ENCODE measurements at regions not wholly inside any gene's neighbourhood (a gene's known extent, or its start where the extent isn't known, plus 50 kb on each side); places are given as distances from the start of the nearest gene placed in this dataset.
"Not testable (repeated sequence)": the region's sequence is repeated elsewhere in the genome, so short reads cannot be mapped to it uniquely, and the experiment has no call there.

DNA sequence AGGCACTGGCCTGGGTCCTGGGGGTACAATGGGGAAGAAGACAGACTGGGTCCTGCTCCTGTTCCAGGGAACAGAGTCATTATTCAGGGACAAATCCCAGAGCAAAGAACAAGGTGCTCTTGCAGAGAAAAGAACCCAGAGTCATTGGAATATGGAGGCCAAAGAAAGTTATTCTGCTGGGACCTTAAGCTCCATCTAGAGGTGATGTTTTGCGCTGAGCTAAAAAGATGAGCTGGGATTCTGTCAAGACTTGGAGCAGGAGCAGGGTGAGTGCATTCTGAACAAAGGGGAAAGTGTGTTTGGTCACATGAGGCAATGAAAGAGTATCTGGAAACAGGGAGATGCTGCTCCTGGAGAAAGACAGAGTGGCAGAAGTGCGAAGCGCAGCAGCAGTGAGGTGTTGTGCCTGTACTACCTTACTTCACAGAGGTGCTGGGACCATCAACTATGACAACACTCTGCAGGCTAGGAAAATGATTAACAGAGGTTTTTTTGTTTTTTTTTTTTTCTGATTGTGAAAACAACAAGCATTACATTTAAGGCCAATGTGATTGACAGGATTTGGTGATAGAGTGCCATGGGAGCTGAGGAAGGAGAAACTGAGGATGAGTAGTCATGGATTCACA, 95.3 kb upstream of the TNFSF11 start:
- TF ChIP-seq POLR2A (IDR thresholded peaks at IDR 0.05; ENCODE audit: low read length) (no peak), GATA1 (IDR thresholded peaks at IDR 0.05; ENCODE audit: low read depth, low read length) (no peak)
- no peak for DNase-seq

DNA sequence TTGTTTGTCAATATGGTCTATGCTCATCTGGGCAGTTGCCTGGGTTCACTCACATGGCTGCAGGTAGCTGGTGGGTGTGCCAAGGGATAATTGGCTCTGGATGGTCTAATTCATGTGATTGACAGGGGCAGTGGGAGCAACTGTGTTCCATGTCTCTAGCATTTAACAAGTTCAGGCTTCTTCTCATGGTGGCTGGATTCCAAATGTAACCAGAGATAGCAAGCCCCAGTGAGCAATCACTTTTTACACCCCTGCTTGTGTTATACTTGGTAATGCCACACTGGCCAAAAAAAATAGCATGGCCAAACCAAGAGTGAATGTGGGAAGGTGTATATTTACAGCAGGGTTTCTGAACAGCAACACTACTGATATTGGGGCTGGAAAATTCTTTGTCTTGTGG, 89.6 kb upstream of the TNFSF11 start:
- TF ChIP-seq GATA1 (IDR thresholded peaks at IDR 0.05; ENCODE audit: low read depth, low read length) (no peak), POLR2A (IDR thresholded peaks at IDR 0.05; ENCODE audit: low read length) (no peak)
- DNase-seq = no peak

DNA sequence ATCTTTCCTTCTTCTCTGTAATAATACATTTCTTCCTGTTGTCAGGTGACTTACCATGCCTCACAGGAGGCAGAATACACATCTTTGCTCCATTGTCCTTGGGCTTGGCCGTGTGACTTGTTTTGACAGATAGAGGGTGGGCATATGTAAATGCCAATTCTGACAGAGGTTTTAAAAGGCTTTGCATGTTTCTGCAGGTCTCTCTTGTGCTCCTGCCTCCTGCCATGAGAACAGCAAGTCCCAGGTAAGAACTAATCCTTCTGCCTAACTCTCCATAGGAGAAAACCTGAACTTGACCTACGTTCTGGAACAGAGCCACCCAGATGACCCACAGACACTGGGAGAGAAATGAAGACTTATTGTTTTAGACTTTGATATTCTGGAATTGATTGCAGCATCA, 88.7 kb upstream of the TNFSF11 start:
- TF ChIP-seq POLR2A (IDR thresholded peaks at IDR 0.05; ENCODE audit: low read length) (no peak), GATA1 (IDR thresholded peaks at IDR 0.05; ENCODE audit: low read depth, low read length) (no peak)
- DNase-seq = no peak

DNA sequence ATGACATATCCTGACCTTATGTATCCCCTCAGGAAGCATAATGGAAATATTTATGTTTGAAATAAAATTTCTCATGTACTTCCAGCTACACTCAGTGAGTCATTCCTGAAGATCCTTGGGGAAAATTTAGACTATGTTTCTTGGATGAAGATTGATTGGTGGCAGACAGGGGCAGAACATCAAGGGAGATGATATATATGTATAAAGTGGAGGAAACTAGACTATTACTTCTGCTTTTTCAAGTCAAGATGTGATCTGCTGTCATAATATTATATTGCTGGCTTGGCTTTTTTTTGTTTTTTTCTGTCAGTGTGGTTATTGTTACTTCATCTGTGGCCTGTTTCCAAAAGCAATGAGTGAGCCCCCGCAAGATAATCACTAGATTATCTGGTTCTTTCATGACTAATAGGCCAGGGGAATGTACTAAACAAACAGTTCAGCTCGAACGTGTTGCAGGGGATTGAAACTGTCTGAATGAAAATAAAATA, 87.2 kb upstream of the TNFSF11 start:
- no peak for TF ChIP-seq GATA1 (IDR thresholded peaks at IDR 0.05; ENCODE audit: low read depth, low read length)
- no peak for DNase-seq

DNA sequence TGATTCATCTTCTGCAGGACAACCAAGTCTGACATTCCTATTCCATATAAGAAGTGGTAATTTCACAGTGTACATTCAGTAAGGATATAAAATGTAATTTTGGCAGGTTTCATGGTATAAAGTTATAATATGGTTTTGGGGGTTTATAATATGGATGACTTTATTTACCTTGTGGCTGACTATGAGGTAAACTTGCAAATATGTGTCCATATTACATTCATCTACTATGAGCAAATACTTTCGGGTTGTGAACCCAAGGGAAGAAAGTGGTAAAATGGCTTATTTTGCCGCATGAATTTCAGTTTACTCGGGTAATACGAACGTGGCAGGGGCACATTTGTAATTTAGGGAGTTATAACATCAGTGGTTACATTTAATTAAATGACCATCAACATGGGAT, 86.7 kb upstream of the TNFSF11 start:
- TF ChIP-seq GATA1 (IDR thresholded peaks at IDR 0.05; ENCODE audit: low read depth, low read length) = no peak
- TF ChIP-seq POLR2A (IDR thresholded peaks at IDR 0.05; ENCODE audit: low read length) = no peak
- DNase-seq = no peak

DNA sequence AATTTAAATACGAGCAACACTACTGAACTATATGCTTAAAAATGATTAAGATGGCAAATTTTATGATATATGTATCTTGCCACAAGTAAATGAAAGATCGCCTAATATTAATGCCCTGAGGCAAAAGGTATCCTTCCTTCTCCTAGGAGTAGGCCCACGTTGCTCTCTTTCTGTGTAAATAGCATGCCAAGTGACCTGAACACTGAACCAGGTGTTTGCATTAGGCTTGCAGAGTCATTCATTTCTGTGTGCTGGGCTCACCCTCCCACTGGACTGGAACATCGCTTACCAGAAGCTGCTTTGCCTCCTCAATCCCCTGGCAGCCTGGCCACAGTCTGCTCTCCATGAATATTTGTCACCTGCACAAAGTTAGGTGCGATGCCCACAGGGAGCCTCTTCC, 83.3 kb upstream of the TNFSF11 start:
- no peak for TF ChIP-seq GATA1 (IDR thresholded peaks at IDR 0.05; ENCODE audit: low read depth, low read length)
- no peak for TF ChIP-seq POLR2A (IDR thresholded peaks at IDR 0.05; ENCODE audit: low read length)

DNA sequence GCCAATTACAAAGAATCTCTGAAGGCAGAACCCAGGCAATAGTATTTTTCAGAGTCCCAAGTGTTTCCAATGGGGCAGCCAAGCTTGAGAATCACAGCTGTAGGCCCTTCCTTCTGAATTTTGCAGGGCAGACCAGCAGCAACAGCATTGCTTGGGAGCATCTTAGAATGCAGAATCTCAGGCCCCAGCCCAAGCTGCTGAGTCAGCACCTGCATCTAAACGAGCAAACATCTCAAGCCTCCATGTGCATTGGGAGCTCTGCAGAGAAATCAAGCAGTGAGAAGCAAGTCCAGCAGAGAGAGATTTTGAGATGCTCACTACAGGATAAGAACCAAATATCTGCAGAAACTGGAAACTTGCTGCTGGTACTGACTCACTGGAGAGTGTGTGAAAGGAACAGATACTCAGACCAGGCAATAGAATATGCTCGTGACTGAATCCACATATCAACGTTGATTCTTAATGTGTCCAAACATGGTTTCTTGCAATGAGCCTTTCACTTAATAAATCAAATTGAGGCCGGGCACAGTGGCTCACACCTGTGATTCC, 81.5 kb upstream of the TNFSF11 start:
- no peak for DNase-seq

More for the DNA sequence above, 83.3 kb upstream of the TNFSF11 start:
- DNase-seq = no peak

DNA sequence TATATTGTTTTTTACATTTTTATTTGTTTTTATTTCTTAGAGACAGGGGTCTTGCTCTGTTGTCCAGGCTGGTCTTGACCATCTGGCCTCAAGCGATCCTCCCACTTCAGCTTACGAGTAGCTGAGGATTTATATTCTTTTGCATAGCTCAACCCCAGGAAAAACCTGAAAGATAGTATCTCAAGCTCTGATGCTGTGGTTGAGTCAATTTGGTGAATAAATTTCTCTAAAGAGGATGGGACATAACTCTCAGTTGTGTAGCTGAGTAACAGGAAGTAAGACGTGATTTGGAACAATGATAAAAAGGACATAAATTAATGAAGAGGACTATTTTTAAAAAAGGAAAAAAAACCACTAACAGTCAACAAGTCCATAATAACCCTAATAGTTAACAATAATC, 79.8 kb upstream of the TNFSF11 start:
- TF ChIP-seq POLR2A (IDR thresholded peaks at IDR 0.05; ENCODE audit: low read length) = no peak
- TF ChIP-seq GATA1 (IDR thresholded peaks at IDR 0.05; ENCODE audit: low read depth, low read length) = no peak
- DNase-seq = no peak

More for the DNA sequence above, 81.5 kb upstream of the TNFSF11 start:
- TF ChIP-seq GATA1 (IDR thresholded peaks at IDR 0.05; ENCODE audit: low read depth, low read length) (no peak), POLR2A (IDR thresholded peaks at IDR 0.05; ENCODE audit: low read length) (no peak)

DNA sequence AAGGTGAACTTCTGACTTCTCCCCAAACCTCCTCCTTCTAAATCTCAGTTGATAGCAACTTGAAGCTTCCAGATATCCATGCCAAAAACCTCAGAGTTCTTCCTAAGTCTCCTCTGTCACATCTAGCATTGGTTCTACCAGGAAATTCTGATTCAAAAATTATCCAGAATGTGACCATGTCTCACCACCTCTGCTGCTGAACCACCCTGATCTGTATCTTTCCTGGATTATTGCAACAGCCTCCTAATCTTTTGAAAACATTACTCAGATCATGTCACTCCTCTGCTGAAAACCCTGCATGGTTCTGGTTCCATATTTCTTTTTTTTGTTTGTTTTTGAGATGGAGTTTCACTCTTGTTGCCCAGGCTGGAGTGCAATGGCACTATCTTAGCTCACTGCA, 78.7 kb upstream of the TNFSF11 start:
- TF ChIP-seq GATA1 (IDR thresholded peaks at IDR 0.05; ENCODE audit: low read depth, low read length) (no peak), POLR2A (IDR thresholded peaks at IDR 0.05; ENCODE audit: low read length) (no peak)
- DNase-seq = peak in 1 of 2 experiments; percentile 5

DNA sequence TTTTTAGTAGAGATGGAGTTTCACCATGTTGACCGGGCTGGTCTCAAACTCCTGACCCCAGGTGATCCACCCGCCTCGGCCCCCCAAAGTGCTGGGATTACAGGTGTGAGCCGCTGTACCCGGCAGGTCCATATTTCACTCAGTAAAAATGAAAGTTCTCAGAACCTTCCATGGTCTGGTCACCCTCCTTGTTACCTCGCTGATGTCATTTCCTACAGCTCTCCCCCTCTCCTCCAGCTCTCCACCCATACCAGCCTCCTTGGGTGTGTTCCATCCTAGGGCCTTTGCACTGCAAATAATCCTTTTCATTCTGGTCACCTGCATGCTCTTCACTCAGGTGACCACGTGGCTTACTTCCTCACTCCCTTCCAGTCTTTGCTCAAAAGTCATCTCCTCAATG, 78.2 kb upstream of the TNFSF11 start:
- no peak for DNase-seq
- TF ChIP-seq GATA1 (IDR thresholded peaks at IDR 0.05; ENCODE audit: low read depth, low read length) = no peak

DNA sequence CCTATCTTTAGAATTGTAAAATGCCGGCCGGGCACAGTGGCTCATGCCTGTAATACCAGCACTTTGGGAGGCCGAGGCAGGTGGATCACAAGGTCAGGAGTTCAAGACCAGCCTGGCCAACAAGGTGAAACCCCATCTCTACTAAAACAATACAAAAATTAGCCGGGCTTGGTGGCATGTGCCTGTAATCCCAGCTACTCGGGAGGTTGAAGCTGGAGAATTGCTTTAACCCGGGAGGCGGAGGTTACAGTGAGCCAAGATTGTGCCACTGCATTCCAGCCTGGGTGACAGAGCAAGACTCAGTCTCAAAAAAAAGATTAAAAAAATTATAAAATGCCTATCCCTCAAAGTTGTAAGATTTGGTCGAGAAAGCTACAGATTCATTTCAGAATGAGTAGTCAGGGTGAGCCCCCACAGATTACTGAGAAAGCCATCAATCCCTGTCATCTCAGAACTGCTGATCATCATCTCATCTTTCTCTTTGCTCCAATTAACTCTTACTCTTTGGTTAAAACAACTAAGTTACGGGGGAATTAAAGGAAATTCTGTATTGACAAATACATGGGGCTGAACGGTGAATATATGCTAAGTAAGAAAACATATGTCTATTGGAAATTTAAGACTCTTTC, 76.9 kb upstream of the TNFSF11 start:
- not testable (repeated sequence) for DNase-seq

DNA sequence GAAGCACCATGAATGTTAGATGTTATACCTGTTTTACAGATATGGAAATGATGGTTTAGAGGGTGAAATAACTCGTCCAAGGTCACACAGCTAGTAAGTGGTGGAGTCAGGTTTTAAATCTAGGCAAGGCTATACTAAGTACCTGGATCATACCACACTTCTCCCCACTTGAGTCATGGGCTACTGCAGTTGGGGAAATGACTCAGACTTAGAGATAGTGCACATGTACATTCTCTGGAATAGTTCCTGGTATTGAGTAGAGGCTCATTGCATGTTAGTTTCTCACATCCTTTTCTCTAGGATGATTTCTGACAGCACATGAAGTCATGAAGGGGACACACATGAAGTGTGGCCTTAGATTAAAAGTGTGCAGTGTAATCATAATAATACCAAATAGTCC, 76.2 kb upstream of the TNFSF11 start:
- TF ChIP-seq POLR2A (IDR thresholded peaks at IDR 0.05; ENCODE audit: low read length) = no peak
- TF ChIP-seq GATA1 (IDR thresholded peaks at IDR 0.05; ENCODE audit: low read depth, low read length) = no peak
- no peak for DNase-seq

DNA sequence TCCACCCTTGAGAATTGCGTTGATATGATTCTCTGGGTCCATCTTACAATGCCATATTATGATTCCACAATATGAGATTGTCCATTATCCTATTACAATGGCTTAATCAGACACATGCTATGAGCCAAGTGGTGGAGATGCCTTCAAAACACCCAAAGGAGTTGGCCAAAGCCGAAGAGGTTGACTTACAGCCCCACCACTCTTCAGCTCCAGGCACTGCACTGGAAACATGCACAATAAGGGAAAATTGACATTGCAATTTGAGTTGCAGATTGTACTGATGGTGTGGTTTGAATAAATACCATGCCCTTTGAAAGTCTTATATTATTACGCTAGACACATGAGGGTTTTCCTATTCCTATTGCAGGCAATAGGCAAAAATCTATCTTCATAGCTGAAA, 75.4 kb upstream of the TNFSF11 start:
- no peak for DNase-seq
- TF ChIP-seq POLR2A (IDR thresholded peaks at IDR 0.05; ENCODE audit: low read length) = no peak
- TF ChIP-seq GATA1 (IDR thresholded peaks at IDR 0.05; ENCODE audit: low read depth, low read length) = no peak
